Esophagus squamous epithelium (tissue), 5 donors: ENCODE measurements at regions not wholly inside any gene's neighbourhood (a gene's known extent, or its start where the extent isn't known, plus 50 kb on each side); places are given as distances from the start of the nearest gene placed in this dataset.
"Not testable (repeated sequence)": the region's sequence is repeated elsewhere in the genome, so short reads cannot be mapped to it uniquely, and the experiment has no call there.

ENCODE experiments used
- DNase-seq: peaks from one replicate; lab custom pipeline; 2025; lab: John Stamatoyannopoulos, UW
- H3K27ac ChIP-seq, 4 donors: fragments of 200-600 bp; sonication (generic); one replicate each; pipeline ENCODE4 v1.5.1; 2016 to 2019; ENCODE audit warnings: mild to moderate bottlenecking in 1 of 4
- H3K27me3 ChIP-seq, 4 donors: fragments of 200-600 bp; sonication (generic); 1 replicate in 3 of 4; 2 replicates in 1 of 4; pipeline versions ENCODE4 v1.5.1 to v1.6.0; 2017 to 2021; ENCODE audit warnings: antibody characterized with exemption in 1 of 4
- H3K36me3 ChIP-seq, 3 donors: fragments of 200-600 bp; sonication (generic); one replicate each; pipeline ENCODE4 v1.5.1; 2016 to 2019
- H3K4me1 ChIP-seq, 3 donors: fragments of 200-600 bp; sonication (generic); one replicate each; pipeline ENCODE4 v1.5.1; 2017 to 2019
- H3K4me3 ChIP-seq, 4 donors: fragments of 200-600 bp; sonication (generic); 1 replicate in 3 of 4; 2 replicates in 1 of 4; pipeline ENCODE4 v1.5.1; 2016 to 2019; ENCODE audit warnings: mild to moderate bottlenecking in 2 of 4, moderate library complexity in 1 of 4
- H3K9me3 ChIP-seq, 3 donors: fragments of 200-600 bp; sonication (generic); one replicate each; pipeline ENCODE4 v1.5.1; 2016 to 2019
- POLR2A ChIP-seq, 4 donors: fragments of 450-650 bp; IDR thresholded peaks; one replicate each; pipeline ENCODE4 v1.6.1; 2017; ENCODE audit warnings: antibody characterized with exemption in 4 of 4, mild to moderate bottlenecking in 4 of 4, moderate library complexity in 3 of 4
- WGBS, 2 donors: methylation state at CpG; one replicate each; pipeline ENCODE4 v1.1.5; 2018; 5-methylcytosine and 5-hydroxymethylcytosine counted together
- intact Hi-C: fragments of 100-400 bp; cut with DNase I; formaldehyde crosslinking; loops from one replicate; pipeline ENCODE4 v1.15.0; 2022
- TF ChIP-seq, protein P1 (sequence below), 6 experiments: fragments of 450-650 bp in 4 of 6; fragments of 200-600 bp in 2 of 6; sonication (generic) in 2 of 6; IDR thresholded peaks; one replicate each; pipeline ENCODE4 v1.5.1; 2016 to 2019; ENCODE audit warnings: antibody characterized with exemption in 6 of 6, mild to moderate bottlenecking in 4 of 6, moderate library complexity in 4 of 6
- donor health status: DM: yes; HTN: yes; CAD: no.

GRCh38 chr12:43196268-43196907 lies 355.6 kb downstream of the ADAMTS20 start:
- TF ChIP-seq, protein P1, sequence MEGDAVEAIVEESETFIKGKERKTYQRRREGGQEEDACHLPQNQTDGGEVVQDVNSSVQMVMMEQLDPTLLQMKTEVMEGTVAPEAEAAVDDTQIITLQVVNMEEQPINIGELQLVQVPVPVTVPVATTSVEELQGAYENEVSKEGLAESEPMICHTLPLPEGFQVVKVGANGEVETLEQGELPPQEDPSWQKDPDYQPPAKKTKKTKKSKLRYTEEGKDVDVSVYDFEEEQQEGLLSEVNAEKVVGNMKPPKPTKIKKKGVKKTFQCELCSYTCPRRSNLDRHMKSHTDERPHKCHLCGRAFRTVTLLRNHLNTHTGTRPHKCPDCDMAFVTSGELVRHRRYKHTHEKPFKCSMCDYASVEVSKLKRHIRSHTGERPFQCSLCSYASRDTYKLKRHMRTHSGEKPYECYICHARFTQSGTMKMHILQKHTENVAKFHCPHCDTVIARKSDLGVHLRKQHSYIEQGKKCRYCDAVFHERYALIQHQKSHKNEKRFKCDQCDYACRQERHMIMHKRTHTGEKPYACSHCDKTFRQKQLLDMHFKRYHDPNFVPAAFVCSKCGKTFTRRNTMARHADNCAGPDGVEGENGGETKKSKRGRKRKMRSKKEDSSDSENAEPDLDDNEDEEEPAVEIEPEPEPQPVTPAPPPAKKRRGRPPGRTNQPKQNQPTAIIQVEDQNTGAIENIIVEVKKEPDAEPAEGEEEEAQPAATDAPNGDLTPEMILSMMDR (IDR thresholded peaks at IDR 0.05), result no peak
- no peak for TF ChIP-seq POLR2A (IDR thresholded peaks at IDR 0.05)
- Histone ChIP-seq H3K36me3 (no peaks in the 10 kb centered on the region), H3K4me1 (no peaks in the 10 kb centered on the region), H3K9me3 (no peaks in the 10 kb centered on the region), H3K27me3 (no peaks in the 10 kb centered on the region), H3K4me3 (no peak overlapping the region), H3K27ac (no peak overlapping the region)
- whole genome bisulfite sequencing, 2 donors, result 73 to 83% methylated on average over 2 of the region's 2 CpGs
- intact Hi-C loops, result no loop called here
- DNase-seq, result no peak

DNA sequence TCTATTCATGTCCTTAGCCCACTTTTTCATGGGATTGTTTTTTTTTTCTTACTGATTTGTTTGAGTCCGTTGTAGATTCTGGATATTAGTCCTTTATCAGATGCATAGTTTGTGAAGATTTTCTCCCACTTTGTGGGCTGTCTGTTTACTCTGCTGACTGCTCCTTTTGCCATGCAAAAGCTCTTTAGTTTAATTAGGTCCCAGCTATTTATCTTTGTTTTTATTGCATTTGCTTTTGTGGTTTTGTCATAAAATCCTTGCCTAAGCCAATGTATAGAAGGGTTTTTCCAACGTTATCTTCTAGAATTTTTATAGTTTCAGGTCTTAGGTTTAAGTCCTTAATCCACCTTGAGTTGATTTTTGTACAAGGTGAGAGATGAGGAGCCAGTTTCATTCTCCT lies 358.9 kb downstream of the ADAMTS20 start:
- H3K4me3 ChIP-seq, H3K27me3 ChIP-seq, H3K36me3 ChIP-seq, intact Hi-C loops, H3K4me1 ChIP-seq, H3K27ac ChIP-seq, H3K9me3 ChIP-seq, DNase-seq: not testable (repeated sequence)
- WGBS, 2 donors, result 53 to 63% methylated on average over 2 of the region's 2 CpGs

GRCh38 chr12:43192442-43192841 lies 359.6 kb downstream of the ADAMTS20 start:
- DNase-seq, H3K27ac ChIP-seq, H3K36me3 ChIP-seq, intact Hi-C loops, H3K4me3 ChIP-seq, H3K9me3 ChIP-seq, H3K4me1 ChIP-seq, H3K27me3 ChIP-seq: not testable (repeated sequence)
- 64 to 69% methylated on average over 2 of the region's 2 CpGs for WGBS, 2 donors

GRCh38 chr12:43180242-43180641 lies 371.8 kb downstream of the ADAMTS20 start:
- no peaks in the 10 kb centered on the region for H3K4me1 ChIP-seq
- TF ChIP-seq, protein P1 (IDR thresholded peaks at IDR 0.05), result no peak
- TF ChIP-seq POLR2A (IDR thresholded peaks at IDR 0.05), result no peak
- H3K27ac ChIP-seq, result no peak overlapping the region
- no peaks in the 10 kb centered on the region for H3K27me3 ChIP-seq
- WGBS, 2 donors, result 78 to 87% methylated on average over 4 of the region's 4 CpGs
- H3K4me3 ChIP-seq, result no peak overlapping the region
- no peaks in the 10 kb centered on the region for H3K36me3 ChIP-seq
- H3K9me3 ChIP-seq, result no peaks in the 10 kb centered on the region
- intact Hi-C loops, result no loop called here
- DNase-seq, result no peak

DNA sequence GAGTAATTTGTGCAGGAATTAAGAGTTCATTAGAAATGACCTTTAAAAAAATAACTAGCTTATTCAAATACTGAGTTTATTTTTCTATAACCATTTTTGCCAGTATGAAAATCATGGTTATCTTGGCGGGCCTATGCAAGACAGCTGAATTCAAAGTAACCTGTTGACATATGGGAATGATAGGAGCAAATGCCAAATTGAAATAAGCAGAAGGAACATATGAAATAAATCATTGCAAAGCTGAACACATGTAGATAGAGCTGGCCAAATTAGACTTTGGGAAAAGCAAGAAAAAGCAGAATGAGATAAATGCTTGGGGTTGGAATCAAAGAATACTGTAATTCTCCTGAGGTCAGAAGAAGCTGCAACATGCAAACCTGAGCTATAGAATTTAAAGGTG lies 372.5 kb downstream of the ADAMTS20 start:
- intact Hi-C loops, result no loop called here
- WGBS, 2 donors, result 54 to 56% methylated on average over 1 of the region's 1 CpG
- no peak for DNase-seq
- no peaks in the 10 kb centered on the region for H3K4me1 ChIP-seq
- no peak for TF ChIP-seq POLR2A (IDR thresholded peaks at IDR 0.05)
- TF ChIP-seq, protein P1 (IDR thresholded peaks at IDR 0.05), result no peak
- no peaks in the 10 kb centered on the region for H3K27me3 ChIP-seq
- H3K36me3 ChIP-seq, result no peaks in the 10 kb centered on the region
- no peaks in the 10 kb centered on the region for H3K9me3 ChIP-seq
- no peak overlapping the region for H3K27ac ChIP-seq
- H3K4me3 ChIP-seq, result no peak overlapping the region

- intact Hi-C loops, result no loop called here
- no peaks in the 10 kb centered on the region for H3K9me3 ChIP-seq
- no peaks in the 10 kb centered on the region for H3K4me1 ChIP-seq
- DNase-seq, result no peak
- TF ChIP-seq POLR2A (IDR thresholded peaks at IDR 0.05), result no peak
- TF ChIP-seq, protein P1 (IDR thresholded peaks at IDR 0.05), result no peak
- H3K27ac ChIP-seq, result no peak overlapping the region
- no peaks in the 10 kb centered on the region for H3K36me3 ChIP-seq
- WGBS, 2 donors, result 57 to 76% methylated on average over 2 of the region's 2 CpGs
- no peak overlapping the region for H3K4me3 ChIP-seq
- no peaks in the 10 kb centered on the region for H3K27me3 ChIP-seq
Observed at GRCh38 chr12:43177276-43177675, 374.7 kb downstream of the ADAMTS20 start.
